ENCODE measurements at regions not wholly inside any gene's neighbourhood (a gene's known extent, or its start where the extent isn't known, plus 50 kb on each side); places are given as distances from the start of the nearest gene placed in this dataset.

GRCh38 chr3:25099666-25100065, 328.4 kb upstream of the RARB start:
- no peak for TF ChIP-seq CTCF (IDR thresholded peaks at IDR 0.05; ENCODE audit: low read depth, low read length)
- in situ Hi-C loops (cut with HindIII; ENCODE audit: low sequenced_read_pairs), result no loop called here
- DNase-seq (ENCODE audit: low read depth, low spot score), result no peak
- no peak overlapping the region for H3K4me3 ChIP-seq (ENCODE audit: low read depth, low read length)

GRCh38 chr3:25103391-25103790, 324.7 kb upstream of the RARB start:
- no peak for DNase-seq (ENCODE audit: low read depth, low spot score)
- no peak overlapping the region for H3K4me3 ChIP-seq (ENCODE audit: low read depth, low read length)
- TF ChIP-seq CTCF (IDR thresholded peaks at IDR 0.05; ENCODE audit: low read depth, low read length), result no peak
- in situ Hi-C loops (cut with HindIII; ENCODE audit: low sequenced_read_pairs), result no loop called here

GRCh38 chr3:25107918-25108617, 320.0 kb upstream of the RARB start:
- no peak for TF ChIP-seq CTCF (IDR thresholded peaks at IDR 0.05; ENCODE audit: low read depth, low read length)
- DNase-seq (ENCODE audit: low read depth, low spot score), result no peak
- H3K4me3 ChIP-seq (ENCODE audit: low read depth, low read length), result no peak overlapping the region
- in situ Hi-C loops (cut with HindIII; ENCODE audit: low sequenced_read_pairs), result no loop called here

GRCh38 chr3:25110642-25111041, 317.4 kb upstream of the RARB start:
- TF ChIP-seq CTCF (IDR thresholded peaks at IDR 0.05; ENCODE audit: low read depth, low read length), result no peak

GRCh38 chr3:25113891-25114290, 314.2 kb upstream of the RARB start:
- in situ Hi-C loops (cut with HindIII; ENCODE audit: low sequenced_read_pairs), result no loop called here
- H3K4me3 ChIP-seq (ENCODE audit: low read depth, low read length), result no peak overlapping the region
- no peak for DNase-seq (ENCODE audit: low read depth, low spot score)
- no peak for TF ChIP-seq CTCF (IDR thresholded peaks at IDR 0.05; ENCODE audit: low read depth, low read length)

More at GRCh38 chr3:25110642-25111041, 317.4 kb upstream of the RARB start:
- in situ Hi-C loops (cut with HindIII; ENCODE audit: low sequenced_read_pairs), result no loop called here
- no peak for DNase-seq (ENCODE audit: low read depth, low spot score)
- H3K4me3 ChIP-seq (ENCODE audit: low read depth, low read length), result no peak overlapping the region

GRCh38 chr3:25114532-25114931, 313.5 kb upstream of the RARB start:
- no peak for TF ChIP-seq CTCF (IDR thresholded peaks at IDR 0.05; ENCODE audit: low read depth, low read length)
- in situ Hi-C loops (cut with HindIII; ENCODE audit: low sequenced_read_pairs), result no loop called here
- no peak for DNase-seq (ENCODE audit: low read depth, low spot score)
- no peak overlapping the region for H3K4me3 ChIP-seq (ENCODE audit: low read depth, low read length)

Measured in astrocyte of the spinal cord (primary cell).